HG02610 (cell line): ENCODE measurements at regions not wholly inside any gene's neighbourhood (a gene's known extent, or its start where the extent isn't known, plus 50 kb on each side); places are given as distances from the start of the nearest gene placed in this dataset.

Experiments used
- ATAC-seq: cut with Tn5 transposase; IDR thresholded peaks from one replicate; pipeline ENCODE4 v1.9.1; 2021; ENCODE audit warnings: mild to moderate bottlenecking, moderate library complexity; ENCODE audit not compliant: unreplicated experiment

DNA sequence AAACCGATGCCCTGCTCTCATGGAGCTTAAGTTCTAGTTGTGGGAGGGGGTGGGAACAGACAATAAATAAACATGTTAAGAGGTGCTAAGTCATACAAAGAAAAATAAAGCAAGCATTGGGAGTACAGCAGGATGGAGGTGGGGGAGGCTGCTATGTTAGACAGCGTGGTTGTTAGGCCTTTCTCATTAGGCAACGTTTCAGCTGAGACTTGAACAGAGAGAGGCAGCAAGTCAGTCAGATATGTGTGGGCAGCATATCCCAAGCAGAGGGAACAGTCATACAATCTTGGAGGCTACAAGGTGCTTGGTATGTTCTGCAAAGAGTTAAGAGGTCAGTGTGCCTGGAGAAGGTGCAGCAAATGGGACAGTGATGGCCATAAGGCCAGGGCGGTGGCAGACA is 97.7 kb upstream of the CCDC196 start:
- no peak for ATAC-seq

DNA sequence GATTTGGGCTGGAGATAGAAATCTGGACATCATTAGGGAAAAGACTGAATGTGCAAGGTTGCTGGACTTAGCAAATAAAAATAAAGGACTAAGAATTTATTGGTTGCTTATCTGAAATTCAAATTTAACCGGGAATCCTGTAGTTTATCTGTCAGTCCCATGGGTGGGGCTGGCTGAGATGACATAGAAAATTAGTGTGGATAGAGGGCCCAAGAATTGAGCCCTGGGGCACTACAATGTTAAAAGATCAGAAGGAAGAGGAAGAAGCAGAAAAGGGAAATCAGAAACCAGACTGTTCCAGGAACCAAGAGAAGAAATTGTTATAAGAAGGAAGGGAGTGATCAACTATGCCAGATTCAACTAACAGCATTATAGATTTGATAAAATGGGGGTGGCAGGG is 96.7 kb upstream of the CCDC196 start:
- ATAC-seq, result no peak

DNA sequence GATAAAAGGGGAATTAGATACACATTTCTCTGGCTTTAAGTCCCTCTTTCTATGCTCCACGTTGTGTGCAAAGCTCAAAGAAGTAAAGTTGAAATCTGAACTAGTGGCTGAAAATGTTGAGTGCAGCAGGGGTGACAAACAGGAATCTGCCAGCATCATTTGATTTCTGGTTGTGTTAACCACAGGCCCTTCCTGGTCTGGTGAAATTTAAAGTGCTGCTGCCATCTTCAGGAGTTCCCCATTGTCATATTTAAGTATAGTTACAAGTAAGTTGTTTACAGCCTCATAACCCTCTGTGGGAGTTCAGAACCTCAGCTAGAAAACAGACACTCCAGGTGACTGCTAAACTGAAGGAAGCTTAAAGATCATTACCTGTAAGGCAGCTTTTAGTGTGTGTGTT is 90.9 kb upstream of the CCDC196 start:
- no peak for ATAC-seq

DNA sequence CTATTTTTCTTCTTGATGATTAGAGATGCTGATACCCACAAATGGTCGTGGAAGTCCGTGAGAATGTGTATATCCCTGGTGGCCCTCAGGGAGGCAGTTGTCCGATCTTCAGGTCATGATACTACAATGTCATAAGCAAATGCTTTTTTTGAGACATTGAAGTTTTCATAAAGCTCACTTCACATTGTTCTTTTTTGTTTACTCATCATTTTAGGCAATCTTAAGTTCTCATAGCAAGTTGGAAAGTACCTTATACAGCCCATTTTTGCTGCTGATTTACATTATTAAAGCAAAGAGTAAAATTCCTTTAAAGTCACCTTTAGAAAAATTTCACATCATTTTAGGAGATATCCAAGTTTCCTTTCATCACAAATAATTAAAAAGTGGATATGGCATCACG is 90.0 kb upstream of the CCDC196 start:
- no peak for ATAC-seq

DNA sequence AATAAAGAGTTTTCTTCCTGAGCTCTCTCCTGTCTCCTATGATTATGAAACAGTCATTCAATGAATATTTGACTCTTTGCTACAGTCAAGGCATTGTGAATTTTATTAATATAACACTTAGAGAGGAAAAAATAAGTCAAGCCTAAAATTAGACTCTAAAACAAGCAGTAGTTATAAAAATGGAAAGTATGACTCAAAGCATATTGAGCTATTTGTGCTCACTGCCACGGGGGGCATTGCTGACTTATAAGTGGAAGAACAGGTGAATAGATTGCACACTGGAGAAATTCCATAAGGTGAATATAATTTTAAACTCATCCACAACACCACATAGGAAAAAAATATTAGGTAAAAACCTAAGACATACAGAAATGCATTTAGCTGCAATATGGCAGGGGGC is 87.7 kb upstream of the CCDC196 start:
- ATAC-seq, result no peak

GRCh38 chr14:66401449-66402095 is 84.6 kb upstream of the CCDC196 start:
- no peak for ATAC-seq

GRCh38 chr14:66403183-66403582 is 83.0 kb upstream of the CCDC196 start:
- no peak for ATAC-seq

DNA sequence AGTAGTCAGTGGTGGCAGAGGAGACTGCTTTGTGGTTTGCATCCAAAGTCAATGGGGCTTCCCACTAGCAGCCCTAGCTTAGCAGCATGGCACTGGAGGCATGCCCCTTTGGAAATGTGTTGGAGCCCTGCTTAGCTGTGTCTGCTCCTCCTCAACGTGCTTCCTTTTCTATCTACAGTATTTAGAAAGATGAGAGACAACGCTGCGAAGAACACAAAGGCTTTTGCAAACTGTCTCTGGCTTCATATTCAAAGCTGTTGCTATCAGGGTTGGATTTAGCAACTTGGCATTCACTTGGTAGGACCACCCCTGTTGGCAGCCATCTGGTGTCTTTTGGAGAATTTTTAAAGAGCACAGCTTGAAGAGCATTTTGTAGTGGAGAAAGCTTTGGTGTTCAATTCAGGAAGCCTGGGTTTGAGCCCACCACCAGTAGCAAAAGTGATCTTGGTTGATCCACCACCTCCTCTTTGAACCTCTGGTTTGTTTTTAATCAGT is 82.1 kb upstream of the CCDC196 start:
- ATAC-seq, result no peak

- ATAC-seq, result no peak
Observed at GRCh38 chr14:66405158-66405557, 81.0 kb upstream of the CCDC196 start.

- ATAC-seq, result no peak
Observed at GRCh38 chr14:66413901-66414300, 72.3 kb upstream of the CCDC196 start.

DNA sequence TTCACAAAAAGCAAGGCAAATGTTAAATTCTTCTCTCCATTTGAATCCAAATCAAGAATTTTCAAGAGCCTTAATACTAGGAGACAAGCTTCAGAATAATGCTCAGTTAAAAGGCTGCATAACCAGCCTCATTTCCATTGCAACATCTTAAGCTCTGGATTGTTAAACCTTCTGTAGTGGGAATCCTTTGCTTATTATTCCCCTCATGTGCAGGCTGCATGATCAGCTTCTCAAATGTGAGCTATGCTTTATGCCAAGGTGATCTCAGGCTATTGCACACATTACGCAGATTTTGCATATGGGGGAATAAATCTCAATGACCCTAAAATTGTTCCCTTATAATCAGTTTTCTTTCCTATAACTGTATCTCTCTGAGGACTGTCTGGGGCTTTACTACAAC is 71.7 kb upstream of the CCDC196 start:
- ATAC-seq, result no peak

DNA sequence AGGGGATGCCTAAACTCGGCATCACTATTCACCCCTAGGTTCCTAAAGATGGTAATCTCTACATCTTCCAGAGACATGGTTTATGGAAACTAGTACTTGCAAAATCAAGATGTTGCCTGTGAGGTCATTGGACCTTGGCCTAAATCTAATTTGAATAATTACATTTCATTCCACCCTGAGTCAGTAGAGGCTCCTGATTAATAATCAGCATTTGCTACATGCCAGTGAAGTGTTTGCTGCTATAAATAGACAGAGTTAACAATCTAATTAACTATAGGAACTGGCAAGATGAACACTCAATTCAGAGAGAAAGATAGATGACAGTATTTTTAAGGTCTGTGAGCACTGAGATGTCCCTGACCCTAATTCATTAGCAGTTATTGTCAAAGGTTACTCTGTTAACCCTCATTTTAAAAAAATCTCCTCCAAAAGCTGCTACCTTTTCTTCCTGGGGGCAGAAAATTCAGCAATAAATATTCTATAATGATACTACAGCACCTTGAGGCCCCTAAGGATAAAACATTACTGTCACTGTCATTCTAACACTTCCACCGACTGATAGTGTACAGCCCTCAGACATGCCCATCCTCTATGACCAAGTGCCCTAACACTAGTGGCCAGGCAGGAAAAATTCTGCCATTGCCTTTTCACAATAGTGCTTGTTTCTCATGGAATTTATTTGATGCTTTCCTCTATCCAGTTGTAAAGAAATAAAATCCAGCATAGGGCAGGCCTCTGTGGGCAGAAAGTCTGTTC is 65.7 kb upstream of the CCDC196 start:
- no peak for ATAC-seq

DNA sequence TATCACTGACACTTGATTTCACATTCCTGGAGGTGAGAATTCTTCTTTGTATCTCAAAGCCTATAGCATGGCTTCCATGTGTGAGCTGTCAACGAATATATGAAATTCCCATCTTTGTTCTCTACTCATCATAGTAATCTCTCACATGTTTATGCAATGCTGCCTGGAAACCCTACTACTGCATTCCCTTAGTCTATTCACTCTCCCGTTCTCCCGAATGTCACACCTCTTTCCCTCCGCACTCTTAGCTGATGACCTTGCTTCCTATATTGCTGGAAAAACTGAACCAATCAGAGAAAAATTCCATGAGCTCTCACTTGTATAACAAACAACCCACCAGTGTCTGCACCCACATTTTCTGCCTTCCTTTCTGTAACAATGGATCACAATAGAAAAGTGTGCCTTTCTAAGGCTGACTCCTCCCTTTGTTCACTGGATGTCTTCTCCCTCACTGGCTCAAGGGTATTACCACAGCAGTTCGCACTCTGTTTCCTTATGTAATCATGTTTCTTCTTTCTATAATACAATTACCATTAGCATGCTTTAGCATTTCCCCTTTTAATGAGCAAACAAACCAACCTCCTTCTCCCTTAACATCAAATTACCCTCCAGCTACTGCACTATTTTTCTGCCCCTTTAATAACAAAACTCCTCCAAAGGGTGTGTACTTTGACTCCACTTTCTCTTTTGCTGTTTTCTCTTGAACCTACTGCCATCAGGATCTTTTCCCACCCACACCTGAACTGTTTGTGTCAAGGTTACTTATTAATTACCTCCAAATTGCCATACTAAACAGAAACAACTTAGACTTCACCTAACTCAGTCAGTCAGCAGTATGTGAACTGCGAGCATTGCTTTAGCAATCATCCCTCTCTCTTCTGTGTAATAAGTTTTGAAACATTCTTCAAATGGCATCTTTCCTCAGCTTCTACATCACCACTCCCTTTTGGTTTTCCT is 63.9 kb upstream of the CCDC196 start:
- no peak for ATAC-seq

DNA sequence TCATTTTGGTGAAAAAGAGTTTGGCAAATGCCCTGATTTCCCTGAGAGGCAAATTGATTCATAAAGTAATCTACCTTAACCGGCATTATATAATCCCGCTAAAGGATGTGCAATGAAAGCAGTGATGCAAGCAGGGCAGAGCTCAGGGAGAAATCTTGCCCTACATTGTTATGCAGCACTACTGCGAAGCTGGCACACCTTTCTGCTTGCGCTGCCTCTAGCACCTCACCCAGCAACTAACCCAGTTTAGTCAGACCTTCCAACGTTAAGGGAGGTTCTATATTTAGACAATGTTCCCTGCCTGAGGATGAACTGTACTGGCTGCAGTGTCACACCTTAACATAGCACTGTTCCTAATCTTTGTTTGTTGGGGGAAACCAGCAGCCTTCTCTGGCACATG is 60.8 kb upstream of the CCDC196 start:
- no peak for ATAC-seq

DNA sequence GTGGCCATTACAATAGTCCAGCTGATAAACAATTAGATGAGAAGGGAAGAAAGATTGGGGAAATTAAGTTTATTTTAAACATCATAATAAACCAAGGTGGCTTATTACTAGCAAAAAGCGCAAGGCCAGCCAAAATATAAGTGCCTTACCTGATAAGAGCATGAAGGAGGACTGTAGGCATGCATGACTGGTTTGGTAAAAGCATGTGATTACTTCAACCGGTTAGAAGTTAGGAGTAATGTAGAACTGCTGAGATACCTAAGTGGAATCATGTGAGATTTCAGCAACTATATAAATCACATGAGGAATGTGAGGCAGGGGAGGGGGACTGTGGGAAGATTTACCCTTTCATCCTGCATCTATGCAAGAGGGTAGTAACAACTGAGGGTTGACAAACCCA is 59.7 kb upstream of the CCDC196 start:
- no peak for ATAC-seq

DNA sequence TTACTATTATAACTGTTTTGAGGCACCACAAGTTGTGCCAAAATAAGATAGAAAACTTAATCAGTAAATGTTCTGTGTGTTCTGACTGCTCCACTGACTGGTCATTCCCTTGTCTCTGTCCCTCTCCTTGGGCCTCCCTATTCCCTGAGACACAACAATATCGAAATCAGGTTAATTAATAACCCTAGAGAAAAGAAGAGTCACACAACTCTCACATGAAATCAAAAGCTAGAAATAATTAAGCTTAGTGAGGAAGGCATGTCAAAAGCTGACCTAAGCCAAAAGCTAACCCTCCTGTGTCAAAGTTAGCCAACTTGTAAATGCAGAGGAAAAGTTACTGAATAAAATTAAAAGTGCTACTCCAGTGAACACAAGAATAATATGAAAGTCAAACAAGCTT is 53.8 kb upstream of the CCDC196 start:
- ATAC-seq, result no peak

DNA sequence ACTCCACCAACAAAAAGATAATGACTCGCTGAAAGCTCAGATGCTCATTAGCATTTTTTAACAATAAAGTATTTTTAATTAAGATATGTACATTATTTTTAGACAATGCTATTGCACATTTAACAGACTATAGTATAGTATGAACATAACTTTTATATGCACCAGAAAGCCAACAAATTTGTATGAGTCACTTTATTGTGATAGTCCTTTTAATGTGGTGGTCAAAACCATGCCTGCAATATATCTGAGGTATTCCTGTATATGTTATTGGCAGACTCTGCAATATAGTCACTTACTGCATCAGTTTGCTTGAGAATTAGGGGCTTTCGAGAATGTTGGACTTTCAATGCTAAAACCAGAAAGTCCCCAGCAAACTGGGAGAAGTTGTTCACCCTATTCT is 51.7 kb upstream of the CCDC196 start:
- no peak for ATAC-seq

DNA sequence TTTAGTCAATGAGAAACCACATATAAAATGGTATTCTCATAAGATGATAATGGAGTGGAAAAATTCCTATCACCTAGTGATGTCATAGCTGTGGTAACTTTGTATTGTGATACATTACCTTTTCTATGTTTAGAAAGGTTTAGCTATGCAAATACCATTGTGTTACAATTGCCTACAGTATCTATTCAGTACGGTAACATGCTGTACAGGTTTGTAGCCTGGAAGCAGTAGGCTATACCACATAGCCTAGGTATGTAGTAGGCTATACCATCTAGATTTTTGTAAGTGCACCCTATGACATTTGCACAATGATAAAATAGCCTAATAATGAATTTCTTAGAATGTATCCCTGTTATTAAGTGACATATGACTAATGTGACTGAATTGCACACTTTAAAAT is 50.5 kb upstream of the CCDC196 start:
- ATAC-seq, result no peak
